ENCODE measurements at regions not wholly inside any gene's neighbourhood (a gene's known extent, or its start where the extent isn't known, plus 50 kb on each side); places are given as distances from the start of the nearest gene placed in this dataset.

DNA sequence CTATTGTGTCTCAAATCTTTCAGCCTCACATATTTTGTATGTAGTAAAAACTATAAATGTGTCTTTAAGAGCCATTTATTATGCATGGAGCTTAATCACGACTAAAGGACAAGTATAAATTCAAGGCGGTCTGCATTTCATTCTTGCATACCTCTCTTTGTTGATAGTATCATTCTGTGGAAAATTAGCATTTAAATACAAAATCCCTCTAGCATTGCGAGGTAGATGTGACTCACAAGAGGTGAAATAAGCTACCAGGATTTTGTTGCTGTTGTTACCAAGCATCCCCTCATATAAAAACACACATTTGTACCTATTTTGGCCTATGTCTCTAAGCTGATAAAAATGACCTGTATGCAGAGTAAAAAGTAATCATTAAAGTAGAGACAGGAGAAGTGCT lies 537.4 kb upstream of the LUZP2 start:
- TF ChIP-seq CTCF (IDR thresholded peaks at IDR 0.05) (no peak), POLR2A (IDR thresholded peaks at IDR 0.05) (no peak)
